Activated CD4-positive, alpha-beta memory T cell treated with anti-CD3 and anti-CD28 coated beads for 36 hours (primary cell): ENCODE measurements at regions not wholly inside any gene's neighbourhood (a gene's known extent, or its start where the extent isn't known, plus 50 kb on each side); places are given as distances from the start of the nearest gene placed in this dataset.
A peak's percentile ranks its signal among the peaks of the same experiment; 100 is the strongest.
"Not testable (repeated sequence)": the region's sequence is repeated elsewhere in the genome, so short reads cannot be mapped to it uniquely, and the experiment has no call there.

Source experiments
- CTCF ChIA-PET: fragments of 350-600 bp; sonication (Branson Sonifier 250); formaldehyde crosslinking; loops from one replicate; lab custom pipeline; 2021; ENCODE audit warnings: antibody characterized with exemption, inconsistent platforms; lab: Charles Lee
- POLR2A ChIA-PET: fragments of 350-600 bp; sonication (Branson Sonifier 250); formaldehyde crosslinking; loops from one replicate; lab custom pipeline; 2021; ENCODE audit warnings: antibody characterized with exemption; lab: Charles Lee
- DNase-seq: peaks from one replicate; pipeline ENCODE4 v3.0.0-alpha.2; 2020
- H3K27ac Mint-ChIP-seq: one replicate; pipeline ENCODE4 v1.8.0; 2021; ENCODE audit warnings: mixed read lengths
- H3K27me3 Mint-ChIP-seq: one replicate; pipeline ENCODE4 v1.8.0; 2021; ENCODE audit warnings: mixed read lengths
- H3K36me3 Mint-ChIP-seq: one replicate; pipeline ENCODE4 v1.8.0; 2021; ENCODE audit warnings: mixed read lengths
- H3K4me1 Mint-ChIP-seq: one replicate; pipeline ENCODE4 v1.8.0; 2021; ENCODE audit warnings: low read depth, mixed read lengths
- H3K4me3 Mint-ChIP-seq: one replicate; pipeline ENCODE4 v1.8.0; 2021; ENCODE audit warnings: mild to moderate bottlenecking, mixed read lengths
- H3K9me3 Mint-ChIP-seq: one replicate; pipeline ENCODE4 v1.8.0; 2021; ENCODE audit warnings: mixed read lengths
- intact Hi-C: fragments of 100-400 bp; cut with micrococcal nuclease; formaldehyde crosslinking; loops from one replicate; pipeline ENCODE4 v1.15.1; 2023

DNA sequence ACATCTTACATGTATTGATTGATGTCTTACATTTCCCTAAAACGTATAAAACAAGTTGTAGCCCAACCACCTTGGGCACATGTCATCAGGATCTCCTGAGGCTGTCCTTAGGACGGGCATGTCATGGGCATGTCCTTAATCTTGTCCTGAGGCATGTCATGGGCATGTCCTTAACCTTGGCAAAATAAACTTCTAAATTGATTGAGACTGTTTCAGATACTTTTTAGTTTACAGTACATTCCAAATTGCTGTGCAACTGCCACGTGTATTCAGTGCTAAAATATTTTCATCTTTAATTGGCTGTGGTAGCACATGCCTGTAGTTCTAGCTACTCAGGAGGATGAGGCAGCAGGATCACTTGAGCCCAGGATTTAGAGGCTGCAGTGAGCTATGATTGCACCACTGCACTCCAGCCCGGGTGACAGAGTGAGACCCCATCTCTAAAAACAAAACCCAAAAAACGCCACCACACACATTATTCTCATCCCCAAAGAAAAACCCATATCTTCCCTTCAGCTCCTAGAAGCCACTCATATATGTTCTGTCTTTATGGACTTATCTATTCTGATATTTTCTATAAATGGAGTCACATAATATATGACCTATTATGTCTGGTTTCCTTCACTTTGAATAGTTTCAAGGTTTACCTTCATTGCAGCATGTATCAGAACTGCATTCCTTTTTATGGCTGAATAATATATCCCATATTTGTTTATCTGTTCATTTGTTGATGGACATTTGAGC is 96.0 kb upstream of the BTG3 start:
- no peak overlapping the region for H3K27ac Mint-ChIP-seq
- peaks cover 15% of the 10 kb centered on the region for H3K9me3 Mint-ChIP-seq
- peaks cover 6% of the 10 kb centered on the region for H3K36me3 Mint-ChIP-seq
- H3K4me1 Mint-ChIP-seq: peaks cover 13% of the 10 kb centered on the region
- H3K4me3 Mint-ChIP-seq: no peak overlapping the region
- ChIA-PET CTCF (no interaction called here), POLR2A (no interaction called here)
- intact Hi-C loops: loop anchor here (1.0 to 5.0 kb wide), 2 partner anchors 76 to 119 kb away; no protein-coding TSS in a partner anchor
- no peak for DNase-seq
- no peaks in the 10 kb centered on the region for H3K27me3 Mint-ChIP-seq

- POLR2A ChIA-PET: no interaction called here
- no peak overlapping the region for H3K4me3 Mint-ChIP-seq
- DNase-seq: no peak
- H3K27me3 Mint-ChIP-seq: no peaks in the 10 kb centered on the region
- H3K36me3 Mint-ChIP-seq: no peaks in the 10 kb centered on the region
- H3K4me1 Mint-ChIP-seq: peaks cover 5% of the 10 kb centered on the region
- no peak overlapping the region for H3K27ac Mint-ChIP-seq
- intact Hi-C loops: no loop called here
- CTCF ChIA-PET: interaction anchor here (1.1 kb wide), 1 partner anchor 11 kb away, joined by 3 read pairs; no protein-coding TSS in a partner anchor
- peaks cover 6% of the 10 kb centered on the region for H3K9me3 Mint-ChIP-seq
Observed at GRCh38 chr21:17699524-17700189, 87.0 kb upstream of the BTG3 start.

DNA sequence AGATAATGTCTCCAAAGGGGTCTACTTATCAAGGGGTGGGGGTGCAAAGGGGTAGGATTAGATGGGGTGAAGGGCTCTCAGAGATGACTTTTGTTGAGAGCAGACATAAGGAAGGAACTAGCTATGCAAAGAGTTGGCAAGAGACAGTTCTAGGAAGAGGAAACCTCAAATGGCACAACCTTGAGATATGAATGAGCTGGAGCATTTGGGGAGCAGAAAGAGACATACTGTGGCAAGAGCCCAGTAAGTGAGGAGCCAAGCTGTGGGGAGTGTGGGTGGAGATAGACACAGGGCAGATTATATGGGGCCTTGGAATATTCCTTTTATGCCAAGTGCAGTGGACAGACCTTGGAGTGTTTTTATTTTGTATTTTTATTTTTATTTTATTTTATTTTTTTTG is 84.8 kb upstream of the BTG3 start:
- no peak overlapping the region for H3K27ac Mint-ChIP-seq
- no peaks in the 10 kb centered on the region for H3K36me3 Mint-ChIP-seq
- DNase-seq: no peak
- intact Hi-C loops: no loop called here
- ChIA-PET POLR2A (no interaction called here), CTCF (interaction anchor here (1.2 to 2.0 kb wide), 3 partner anchors 9 to 227 kb away, joined by 3 to 7 read pairs (median 3); no protein-coding TSS in a partner anchor)
- no peak overlapping the region for H3K4me3 Mint-ChIP-seq
- H3K9me3 Mint-ChIP-seq: peaks cover 5% of the 10 kb centered on the region
- H3K27me3 Mint-ChIP-seq: no peaks in the 10 kb centered on the region
- H3K4me1 Mint-ChIP-seq: peaks cover 10% of the 10 kb centered on the region

DNA sequence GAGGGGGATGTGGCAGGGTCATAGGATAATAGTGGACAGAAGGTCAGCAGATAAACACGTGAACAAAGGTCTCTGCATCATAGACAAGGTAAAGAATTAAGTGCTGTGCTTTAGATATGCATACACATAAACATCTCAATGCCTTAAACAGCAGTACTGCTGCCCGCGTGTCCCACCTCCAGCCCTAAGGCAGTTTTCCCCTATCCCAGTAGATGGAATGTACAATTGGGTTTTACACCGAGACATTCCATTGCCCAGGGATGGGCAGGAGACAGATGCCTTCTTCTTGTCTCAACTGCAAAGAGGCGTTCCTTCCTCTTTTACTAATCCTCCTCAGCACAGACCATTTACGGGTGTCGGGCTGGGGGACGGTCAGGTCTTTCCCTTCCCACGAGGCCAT is 81.7 kb upstream of the BTG3 start:
- H3K27ac Mint-ChIP-seq, intact Hi-C loops: not testable (repeated sequence)

GRCh38 chr21:17693801-17694200 is 81.1 kb upstream of the BTG3 start:
- H3K4me3 Mint-ChIP-seq: no peak overlapping the region
- POLR2A ChIA-PET: no interaction called here
- H3K27ac Mint-ChIP-seq: no peak overlapping the region
- CTCF ChIA-PET: no interaction called here
- intact Hi-C loops: no loop called here
- H3K9me3 Mint-ChIP-seq: peaks cover 5% of the 10 kb centered on the region
- peaks cover 16% of the 10 kb centered on the region for H3K4me1 Mint-ChIP-seq
- H3K27me3 Mint-ChIP-seq: no peaks in the 10 kb centered on the region
- H3K36me3 Mint-ChIP-seq: no peaks in the 10 kb centered on the region
- DNase-seq: no peak

More for the DNA sequence above, 81.7 kb upstream of the BTG3 start:
- DNase-seq, H3K9me3 Mint-ChIP-seq, H3K4me3 Mint-ChIP-seq, CTCF ChIA-PET, H3K36me3 Mint-ChIP-seq, H3K27me3 Mint-ChIP-seq, POLR2A ChIA-PET: not testable (repeated sequence)
- peaks cover 12% of the 10 kb centered on the region for H3K4me1 Mint-ChIP-seq

DNA sequence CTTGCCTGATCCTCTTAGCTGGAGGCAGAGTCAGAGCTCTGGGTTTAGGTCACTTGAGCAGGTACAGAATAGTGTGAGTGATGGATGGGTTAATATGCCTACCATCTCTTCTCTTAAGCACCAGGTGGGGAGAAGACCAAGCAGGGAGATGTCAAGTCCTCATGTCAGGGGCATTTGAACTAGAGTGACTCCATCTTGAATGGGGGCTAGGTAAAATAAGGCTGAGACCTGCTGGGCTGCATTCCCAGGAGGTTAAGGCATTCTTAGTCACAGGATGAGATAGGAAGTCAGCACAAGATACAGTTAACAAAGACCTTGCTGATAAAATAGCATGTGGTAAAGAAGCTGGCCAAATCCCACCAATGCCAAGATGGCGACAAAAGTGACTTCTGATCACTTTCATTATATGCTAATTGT is 77.4 kb upstream of the BTG3 start:
- Mint-ChIP-seq H3K9me3 (peaks cover 7% of the 10 kb centered on the region), H3K36me3 (peaks cover 1% of the 10 kb centered on the region), H3K27ac (no peak overlapping the region), H3K4me1 (peaks cover 34% of the 10 kb centered on the region), H3K27me3 (no peaks in the 10 kb centered on the region), H3K4me3 (no peak overlapping the region)
- CTCF ChIA-PET: interaction anchor here (1.2 to 4.2 kb wide), 6 partner anchors 11 to 241 kb away, joined by 3 to 25 read pairs (median 5); no protein-coding TSS in a partner anchor
- DNase-seq: no peak
- POLR2A ChIA-PET: no interaction called here
- intact Hi-C loops: no loop called here

GRCh38 chr21:17688912-17689874 is 76.5 kb upstream of the BTG3 start:
- ChIA-PET CTCF (interaction anchor here (0.7 to 4.2 kb wide), 18 partner anchors 9 to 236 kb away, joined by 3 to 25 read pairs (median 5); no protein-coding TSS in a partner anchor), POLR2A (no interaction called here)
- peak; percentile 71 for DNase-seq
- Mint-ChIP-seq H3K4me1 (peaks cover 32% of the 10 kb centered on the region), H3K27me3 (no peaks in the 10 kb centered on the region), H3K4me3 (no peak overlapping the region), H3K9me3 (peaks cover 7% of the 10 kb centered on the region), H3K36me3 (peaks cover 1% of the 10 kb centered on the region), H3K27ac (no peak overlapping the region)
- intact Hi-C loops: loop anchor here (5.0 kb wide), 2 partner anchors 93 to 128 kb away; partner anchors contain the start of gene C21orf91

DNA sequence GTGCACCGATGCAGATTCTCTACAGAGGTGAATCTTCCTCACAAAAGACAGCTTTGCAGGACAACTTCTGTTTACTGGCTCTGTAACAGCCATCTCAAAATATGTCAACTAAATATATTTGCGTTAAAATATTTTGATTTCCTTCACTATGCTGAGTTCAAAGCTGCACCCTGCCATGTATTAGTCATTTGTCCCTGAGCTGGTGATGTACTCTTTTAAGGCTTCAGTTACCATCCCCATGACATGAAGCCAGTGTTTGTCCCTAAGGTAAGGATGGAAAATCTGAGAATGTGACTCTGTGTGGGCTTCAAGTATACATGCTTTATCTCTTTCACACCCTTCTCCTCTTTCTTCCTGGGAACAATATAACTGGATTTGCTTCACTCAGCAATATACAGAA is 70.2 kb upstream of the BTG3 start:
- Mint-ChIP-seq H3K27ac (no peak overlapping the region), H3K4me3 (no peak overlapping the region), H3K9me3 (peaks cover 7% of the 10 kb centered on the region), H3K36me3 (peaks cover 1% of the 10 kb centered on the region), H3K4me1 (peaks cover 17% of the 10 kb centered on the region), H3K27me3 (no peaks in the 10 kb centered on the region)
- POLR2A ChIA-PET: no interaction called here
- no peak for DNase-seq
- CTCF ChIA-PET: interaction anchor here (3.0 to 8.2 kb wide), 2 partner anchors 221 to 241 kb away, joined by 23 to 99 read pairs; no protein-coding TSS in a partner anchor
- intact Hi-C loops: loop anchor here (2.0 kb wide), 1 partner anchor 72 kb away; no protein-coding TSS in a partner anchor

- Mint-ChIP-seq H3K36me3 (no peaks in the 10 kb centered on the region), H3K4me3 (no peak overlapping the region), H3K9me3 (no peaks in the 10 kb centered on the region), H3K27ac (no peak overlapping the region), H3K4me1 (no peaks in the 10 kb centered on the region), H3K27me3 (no peaks in the 10 kb centered on the region)
- no peak for DNase-seq
- ChIA-PET POLR2A (no interaction called here), CTCF (interaction anchor here (0.5 to 8.2 kb wide), 17 partner anchors 10 to 1201 kb away, joined by 3 to 99 read pairs (median 4); no protein-coding TSS in a partner anchor)
- intact Hi-C loops: loop anchor here (1.0 kb wide), 3 partner anchors 224 to 292 kb away; no protein-coding TSS in a partner anchor
Observed at GRCh38 chr21:17679002-17679600, 66.4 kb upstream of the BTG3 start.

GRCh38 chr21:17676930-17677329 is 64.2 kb upstream of the BTG3 start:
- H3K4me1 Mint-ChIP-seq, H3K27ac Mint-ChIP-seq, DNase-seq, H3K4me3 Mint-ChIP-seq, POLR2A ChIA-PET, H3K9me3 Mint-ChIP-seq, intact Hi-C loops, H3K36me3 Mint-ChIP-seq, H3K27me3 Mint-ChIP-seq: not testable (repeated sequence)
- CTCF ChIA-PET: interaction anchor here (2.2 to 8.2 kb wide), 3 partner anchors 10 to 247 kb away, joined by 6 to 99 read pairs (median 10); no protein-coding TSS in a partner anchor

GRCh38 chr21:17674106-17674505 is 61.4 kb upstream of the BTG3 start:
- H3K4me1 Mint-ChIP-seq: no peaks in the 10 kb centered on the region
- no peak overlapping the region for H3K27ac Mint-ChIP-seq
- ChIA-PET POLR2A (no interaction called here), CTCF (interaction anchor here (0.7 to 1.8 kb wide), 3 partner anchors 230 to 257 kb away, joined by 3 to 10 read pairs (median 3); no protein-coding TSS in a partner anchor)
- intact Hi-C loops: no loop called here
- H3K36me3 Mint-ChIP-seq: no peaks in the 10 kb centered on the region
- H3K27me3 Mint-ChIP-seq: peaks cover 2% of the 10 kb centered on the region
- DNase-seq: no peak
- H3K4me3 Mint-ChIP-seq: no peak overlapping the region
- no peaks in the 10 kb centered on the region for H3K9me3 Mint-ChIP-seq
